ENCODE measurements at regions not wholly inside any gene's neighbourhood (a gene's known extent, or its start where the extent isn't known, plus 50 kb on each side); places are given as distances from the start of the nearest gene placed in this dataset.

DNA sequence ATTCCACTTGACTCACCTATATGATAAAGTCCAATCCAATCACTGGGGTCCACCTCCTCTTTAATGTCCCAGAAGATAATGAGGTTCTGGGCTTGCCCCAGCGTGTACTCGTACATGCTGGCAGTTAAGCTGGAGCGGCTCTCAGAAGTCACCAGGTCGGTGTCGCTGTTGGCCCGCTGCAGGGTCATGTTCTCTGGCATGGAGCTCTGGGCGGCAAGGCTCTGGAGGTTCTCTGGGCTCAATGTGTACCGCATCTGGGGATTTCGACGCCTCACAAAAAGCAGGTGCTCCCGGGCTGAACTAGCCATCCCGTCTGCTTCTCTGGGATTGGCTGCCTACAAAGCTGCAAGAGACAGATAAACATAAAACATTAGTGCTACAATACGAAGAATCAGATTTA, 206.4 kb upstream of the CCDC150 start:
- H3K9me3 Mint-ChIP-seq (ENCODE audit: insufficient read depth) = no peaks in the 10 kb centered on the region
- no peaks in the 10 kb centered on the region for H3K27me3 ChIP-seq (replicated peaks in 1 of 4; ENCODE audit: control extremely low read depth in 1 of 4, control insufficient read depth in 3 of 4, insufficient read depth in 4 of 4, low read length in 3 of 4)
- no peak overlapping the region for H3K27ac ChIP-seq (ENCODE audit: low read length in 2 of 2)
- no peaks in the 10 kb centered on the region for H3K79me2 ChIP-seq (ENCODE audit: control insufficient read depth, insufficient read depth, low read length)
- peaks cover 8 to 11% of the 10 kb centered on the region in 2 donors for H3K4me1 ChIP-seq (ENCODE audit: control insufficient read depth in 2 of 2, insufficient read depth in 2 of 2, low read length in 2 of 2)
- no peak for ATAC-seq (ENCODE audit: low read depth)
- no peak overlapping the region for H3K4me3 ChIP-seq (ENCODE audit: control extremely low read depth in 1 of 5, extremely low read depth in 1 of 5, insufficient read depth in 1 of 5, low read depth in 2 of 5, low read length in 4 of 5)
- ChIA-PET CTCF (interaction anchor here (1.2 kb wide), 1 partner anchor 365 kb away, joined by 4 read pairs; the partner anchor contains the start of gene DNAH7), POLR2A (no interaction called here)
- TF ChIP-seq, protein P1, sequence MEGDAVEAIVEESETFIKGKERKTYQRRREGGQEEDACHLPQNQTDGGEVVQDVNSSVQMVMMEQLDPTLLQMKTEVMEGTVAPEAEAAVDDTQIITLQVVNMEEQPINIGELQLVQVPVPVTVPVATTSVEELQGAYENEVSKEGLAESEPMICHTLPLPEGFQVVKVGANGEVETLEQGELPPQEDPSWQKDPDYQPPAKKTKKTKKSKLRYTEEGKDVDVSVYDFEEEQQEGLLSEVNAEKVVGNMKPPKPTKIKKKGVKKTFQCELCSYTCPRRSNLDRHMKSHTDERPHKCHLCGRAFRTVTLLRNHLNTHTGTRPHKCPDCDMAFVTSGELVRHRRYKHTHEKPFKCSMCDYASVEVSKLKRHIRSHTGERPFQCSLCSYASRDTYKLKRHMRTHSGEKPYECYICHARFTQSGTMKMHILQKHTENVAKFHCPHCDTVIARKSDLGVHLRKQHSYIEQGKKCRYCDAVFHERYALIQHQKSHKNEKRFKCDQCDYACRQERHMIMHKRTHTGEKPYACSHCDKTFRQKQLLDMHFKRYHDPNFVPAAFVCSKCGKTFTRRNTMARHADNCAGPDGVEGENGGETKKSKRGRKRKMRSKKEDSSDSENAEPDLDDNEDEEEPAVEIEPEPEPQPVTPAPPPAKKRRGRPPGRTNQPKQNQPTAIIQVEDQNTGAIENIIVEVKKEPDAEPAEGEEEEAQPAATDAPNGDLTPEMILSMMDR (IDR thresholded peaks at IDR 0.05) = no peak
- TF ChIP-seq EZH2 (IDR thresholded peaks at IDR 0.05; ENCODE audit: borderline replicate concordance, insufficient read depth, low read depth, low read length, poor library complexity, severe bottlenecking) = no peak
- peaks cover 11% of the 10 kb centered on the region for H3K4me1 Mint-ChIP-seq
- intact Hi-C loops (cut with micrococcal nuclease) = no loop called here
- H3K4me2 ChIP-seq (replicated peaks; ENCODE audit: low read depth, low read length, poor library complexity, severe bottlenecking) = no peak overlapping the region
- no peak overlapping the region for H3K9ac ChIP-seq (ENCODE audit: low read length)
- H2AFZ ChIP-seq (ENCODE audit: insufficient read depth, low read depth, low read length, poor library complexity, severe bottlenecking) = no peak overlapping the region
- no peak overlapping the region for H3K4me3 Mint-ChIP-seq
- no peak overlapping the region for H3K27ac Mint-ChIP-seq
- WGBS (ENCODE audit: insufficient coverage) = 94% methylated on average over 12 of the region's 13 CpGs
- H4K20me1 ChIP-seq (ENCODE audit: control insufficient read depth, insufficient read depth, low read length, poor library complexity, severe bottlenecking) = no peaks in the 10 kb centered on the region
- no peak for DNase-seq
- no peaks in the 10 kb centered on the region for H3K9me3 ChIP-seq (ENCODE audit: control extremely low read depth in 1 of 3, control insufficient read depth in 2 of 3, insufficient read depth in 1 of 3, low read length in 2 of 3)
- H3K27me3 Mint-ChIP-seq = peaks cover 10% of the 10 kb centered on the region
- no peaks in the 10 kb centered on the region for H3K36me3 ChIP-seq (replicated peaks in 1 of 2; ENCODE audit: control extremely low read depth in 1 of 2, control insufficient read depth in 1 of 2, extremely low read depth in 1 of 2, insufficient read depth in 2 of 2, low read length in 1 of 2)

GRCh38 chr2:196434217-196434616, 205.3 kb upstream of the CCDC150 start:
- H3K4me3 Mint-ChIP-seq = no peak overlapping the region
- H3K27me3 Mint-ChIP-seq = peaks cover 10% of the 10 kb centered on the region
- Histone ChIP-seq H4K20me1 (ENCODE audit: control insufficient read depth, insufficient read depth, low read length, poor library complexity, severe bottlenecking) (no peaks in the 10 kb centered on the region), H3K27me3 (replicated peaks in 1 of 4; ENCODE audit: control extremely low read depth in 1 of 4, control insufficient read depth in 3 of 4, insufficient read depth in 4 of 4, low read length in 3 of 4) (no peaks in the 10 kb centered on the region), H3K79me2 (ENCODE audit: control insufficient read depth, insufficient read depth, low read length) (no peaks in the 10 kb centered on the region), H3K4me2 (replicated peaks; ENCODE audit: low read depth, low read length, poor library complexity, severe bottlenecking) (no peak overlapping the region), H3K4me1 (ENCODE audit: control insufficient read depth in 2 of 2, insufficient read depth in 2 of 2, low read length in 2 of 2) (no peaks in the 10 kb centered on the region), H2AFZ (ENCODE audit: insufficient read depth, low read depth, low read length, poor library complexity, severe bottlenecking) (no peak overlapping the region), H3K27ac (ENCODE audit: low read length in 2 of 2) (no peak overlapping the region), H3K4me3 (ENCODE audit: control extremely low read depth in 1 of 5, extremely low read depth in 1 of 5, insufficient read depth in 1 of 5, low read depth in 2 of 5, low read length in 4 of 5) (no peak overlapping the region), H3K36me3 (replicated peaks in 1 of 2; ENCODE audit: control extremely low read depth in 1 of 2, control insufficient read depth in 1 of 2, extremely low read depth in 1 of 2, insufficient read depth in 2 of 2, low read length in 1 of 2) (no peaks in the 10 kb centered on the region), H3K9ac (ENCODE audit: low read length) (no peak overlapping the region), H3K9me3 (ENCODE audit: control extremely low read depth in 1 of 3, control insufficient read depth in 2 of 3, insufficient read depth in 1 of 3, low read length in 2 of 3) (no peaks in the 10 kb centered on the region)
- intact Hi-C loops (cut with micrococcal nuclease) = no loop called here
- DNase-seq (no peak), ATAC-seq (ENCODE audit: low read depth) (no peak)
- ChIA-PET POLR2A (no interaction called here), CTCF (interaction anchor here (1.2 kb wide), 1 partner anchor 366 kb away, joined by 4 read pairs; the partner anchor contains the start of gene DNAH7)
- no peaks in the 10 kb centered on the region for H3K9me3 Mint-ChIP-seq (ENCODE audit: insufficient read depth)
- WGBS (ENCODE audit: insufficient coverage) = 95% methylated on average over 4 of the region's 5 CpGs
- no peak overlapping the region for H3K27ac Mint-ChIP-seq
- no peak for TF ChIP-seq EZH2 (IDR thresholded peaks at IDR 0.05; ENCODE audit: borderline replicate concordance, insufficient read depth, low read depth, low read length, poor library complexity, severe bottlenecking)
- TF ChIP-seq, protein P1 (IDR thresholded peaks at IDR 0.05) = no peak
- H3K4me1 Mint-ChIP-seq = no peaks in the 10 kb centered on the region
